Left cardiac atrium (tissue), 4 donors: ENCODE measurements at regions not wholly inside any gene's neighbourhood (a gene's known extent, or its start where the extent isn't known, plus 50 kb on each side); places are given as distances from the start of the nearest gene placed in this dataset.
"Not testable (repeated sequence)": the region's sequence is repeated elsewhere in the genome, so short reads cannot be mapped to it uniquely, and the experiment has no call there.

Source experiments
- ATAC-seq, 2 donors: fragments of 200-7000 bp; cut with Tn5 transposase; one replicate each; pipeline ENCODE4 v1.9.1; 2020; ENCODE audit warnings: mild to moderate bottlenecking in 2 of 2, moderate library complexity in 2 of 2
- DNase-seq: peaks from one replicate; pipeline ENCODE4 v3.0.0-alpha.2; 2020
- intact Hi-C, 2 donors: fragments of 100-400 bp; cut with DNase I; formaldehyde crosslinking; loops; one replicate each; pipeline versions ENCODE4 v1.14.1 to v1.15.1; 2022 to 2023
- donor health status: DM: no; HTN: yes; CAD: no.
- donor health status: DM: no; HTN: yes; CAD: no; lungs with severe emphysema.
- donor health status: DM: yes; HTN: yes; CAD: no.
- donor health status: Dilated cardiomyopathy.

GRCh38 chr13:111659842-111660241 lies 339.4 kb downstream of the TEX29 start:
- intact Hi-C loops: no loop called here
- ATAC-seq (peak in 1 of 2 donors; percentile 19), DNase-seq (peak; percentile 31)

- intact Hi-C loops: no loop called here
- no peak for ATAC-seq
Observed at GRCh38 chr13:111661052-111661451, 340.6 kb downstream of the TEX29 start.

GRCh38 chr13:111661776-111662175 lies 341.3 kb downstream of the TEX29 start:
- intact Hi-C loops: no loop called here
- DNase-seq (no peak), ATAC-seq (no peak)

More at GRCh38 chr13:111661052-111661451, 340.6 kb downstream of the TEX29 start:
- no peak for DNase-seq

GRCh38 chr13:111662451-111662850 lies 342.0 kb downstream of the TEX29 start:
- intact Hi-C loops: no loop called here
- ATAC-seq: peak in 1 of 2 donors; percentile 59
- DNase-seq: no peak

GRCh38 chr13:111662895-111663294 lies 342.5 kb downstream of the TEX29 start:
- no peak for DNase-seq
- peak in 1 of 2 donors; percentile 63 for ATAC-seq
- intact Hi-C loops: no loop called here

GRCh38 chr13:111663505-111663904 lies 343.1 kb downstream of the TEX29 start:
- intact Hi-C loops: no loop called here
- ATAC-seq (no peak), DNase-seq (no peak)

- peak; percentile 13 to 42 for ATAC-seq
- DNase-seq: no peak
- intact Hi-C loops: no loop called here
Observed at GRCh38 chr13:111663953-111664421, 343.5 kb downstream of the TEX29 start.

GRCh38 chr13:111664696-111665095 lies 344.3 kb downstream of the TEX29 start:
- no peak for ATAC-seq

GRCh38 chr13:111665691-111666095 lies 345.3 kb downstream of the TEX29 start:
- intact Hi-C loops: no loop called here
- no peak for DNase-seq
- ATAC-seq: no peak

More at GRCh38 chr13:111664696-111665095, 344.3 kb downstream of the TEX29 start:
- DNase-seq: no peak
- intact Hi-C loops: no loop called here

- DNase-seq (no peak), ATAC-seq (no peak)
- intact Hi-C loops: no loop called here
Observed at GRCh38 chr13:111666164-111666776, 345.8 kb downstream of the TEX29 start.

GRCh38 chr13:111667757-111668156 lies 347.3 kb downstream of the TEX29 start:
- DNase-seq (no peak), ATAC-seq (no peak)
- intact Hi-C loops: no loop called here

GRCh38 chr13:111668451-111668850 lies 348.0 kb downstream of the TEX29 start:
- DNase-seq (no peak), ATAC-seq (no peak)
- intact Hi-C loops: no loop called here

GRCh38 chr13:111672198-111672597 lies 351.8 kb downstream of the TEX29 start:
- ATAC-seq, DNase-seq, intact Hi-C loops: not testable (repeated sequence)

GRCh38 chr13:111678120-111678882 lies 357.9 kb downstream of the TEX29 start:
- intact Hi-C loops, ATAC-seq, DNase-seq: not testable (repeated sequence)

- ATAC-seq, DNase-seq, intact Hi-C loops: not testable (repeated sequence)
Observed at GRCh38 chr13:111679645-111680044, 359.2 kb downstream of the TEX29 start.

GRCh38 chr13:111680100-111680499 lies 359.7 kb downstream of the TEX29 start:
- intact Hi-C loops, DNase-seq: not testable (repeated sequence)
- ATAC-seq: peak in 1 of 2 donors; percentile 46

GRCh38 chr13:111692028-111692427 lies 371.6 kb downstream of the TEX29 start:
- DNase-seq, ATAC-seq, intact Hi-C loops: not testable (repeated sequence)

- DNase-seq, ATAC-seq, intact Hi-C loops: not testable (repeated sequence)
Observed at GRCh38 chr13:111696121-111696520, 370.8 kb upstream of the SOX1 start.

GRCh38 chr13:111702059-111702458 lies 364.9 kb upstream of the SOX1 start:
- intact Hi-C loops, DNase-seq, ATAC-seq: not testable (repeated sequence)
